ENCODE measurements at regions not wholly inside any gene's neighbourhood (a gene's known extent, or its start where the extent isn't known, plus 50 kb on each side); places are given as distances from the start of the nearest gene placed in this dataset.

DNA sequence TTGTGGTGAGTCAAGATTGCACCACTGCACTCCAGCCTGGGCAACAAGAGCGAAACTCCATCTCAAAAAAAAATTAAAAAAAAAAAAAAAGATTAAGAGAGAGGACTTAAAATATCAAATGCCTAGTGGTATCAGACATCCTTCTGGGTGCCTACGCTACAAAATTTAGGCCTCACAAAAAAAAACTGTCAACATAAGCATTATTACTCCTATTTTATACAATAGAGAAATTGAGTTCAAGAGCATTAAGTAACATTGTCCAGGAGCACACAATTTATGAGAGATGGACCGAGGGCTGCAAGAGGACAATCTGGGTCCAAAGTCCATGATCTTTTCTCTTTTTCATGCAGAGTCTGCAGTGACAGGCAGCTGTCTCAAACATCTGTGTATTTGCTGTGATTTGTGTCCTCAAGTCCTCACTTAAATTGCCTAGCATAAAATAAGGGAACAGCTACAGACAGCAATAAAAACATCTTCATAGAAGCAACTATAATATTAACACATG, 62.4 kb downstream of the OSR1 start:
- DNase-seq, result no peak
- ATAC-seq, result no peak
- Histone ChIP-seq H3K4me1 (peaks cover 0 to 6% (median 0%) of the 10 kb centered on the region in 12 donors), H3K4me3 (no peak overlapping the region), H3K27ac (no peak overlapping the region), H3K27me3 (no peaks in the 10 kb centered on the region), H3K9me3 (no peaks in the 10 kb centered on the region), H3K36me3 (no peaks in the 10 kb centered on the region)
- intact Hi-C loops (cut with DNase I), result no loop called here
- no peak for TF ChIP-seq POLR2A (IDR thresholded peaks at IDR 0.05)
- TF ChIP-seq, protein P1, sequence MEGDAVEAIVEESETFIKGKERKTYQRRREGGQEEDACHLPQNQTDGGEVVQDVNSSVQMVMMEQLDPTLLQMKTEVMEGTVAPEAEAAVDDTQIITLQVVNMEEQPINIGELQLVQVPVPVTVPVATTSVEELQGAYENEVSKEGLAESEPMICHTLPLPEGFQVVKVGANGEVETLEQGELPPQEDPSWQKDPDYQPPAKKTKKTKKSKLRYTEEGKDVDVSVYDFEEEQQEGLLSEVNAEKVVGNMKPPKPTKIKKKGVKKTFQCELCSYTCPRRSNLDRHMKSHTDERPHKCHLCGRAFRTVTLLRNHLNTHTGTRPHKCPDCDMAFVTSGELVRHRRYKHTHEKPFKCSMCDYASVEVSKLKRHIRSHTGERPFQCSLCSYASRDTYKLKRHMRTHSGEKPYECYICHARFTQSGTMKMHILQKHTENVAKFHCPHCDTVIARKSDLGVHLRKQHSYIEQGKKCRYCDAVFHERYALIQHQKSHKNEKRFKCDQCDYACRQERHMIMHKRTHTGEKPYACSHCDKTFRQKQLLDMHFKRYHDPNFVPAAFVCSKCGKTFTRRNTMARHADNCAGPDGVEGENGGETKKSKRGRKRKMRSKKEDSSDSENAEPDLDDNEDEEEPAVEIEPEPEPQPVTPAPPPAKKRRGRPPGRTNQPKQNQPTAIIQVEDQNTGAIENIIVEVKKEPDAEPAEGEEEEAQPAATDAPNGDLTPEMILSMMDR (IDR thresholded peaks at IDR 0.05), result no peak
- 80 to 99% (median 86%) methylated on average over 3 of the region's 3 CpGs for WGBS, 4 donors

DNA sequence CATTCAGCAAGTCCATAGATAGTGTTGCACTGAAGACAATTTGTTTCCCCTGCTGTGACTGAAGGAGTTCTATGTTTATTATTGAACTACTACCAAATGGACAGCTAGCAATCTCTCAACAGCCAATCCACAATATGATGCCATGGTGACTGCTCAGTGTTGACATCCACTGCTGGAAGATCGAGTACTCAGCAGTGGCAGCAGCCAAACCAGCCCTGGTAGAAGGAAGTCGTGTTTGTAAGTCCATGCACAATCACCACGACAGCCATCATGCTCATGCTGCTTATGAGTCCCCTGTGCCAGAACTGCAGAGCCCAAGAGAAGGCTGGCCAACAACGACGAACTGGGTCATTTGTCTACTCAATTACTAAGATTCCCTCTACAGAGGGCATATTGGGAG, 66.4 kb downstream of the OSR1 start:
- intact Hi-C loops (cut with DNase I), result no loop called here
- Histone ChIP-seq H3K27me3 (no peaks in the 10 kb centered on the region), H3K9me3 (no peaks in the 10 kb centered on the region), H3K4me3 (peak overlapping the region in 4 of 12 donors; percentile 11 to 22 (median 14)), H3K4me1 (peaks cover 0 to 6% (median 0%) of the 10 kb centered on the region in 12 donors), H3K36me3 (no peaks in the 10 kb centered on the region), H3K27ac (no peak overlapping the region)
- DNase-seq (peak in 2 of 5 donors; percentile 27 to 34), ATAC-seq (peak; percentile 26 to 93 (median 71))
- WGBS, 4 donors, result 42 to 80% (median 53%) methylated on average over 5 of the region's 5 CpGs
- TF ChIP-seq POLR2A (IDR thresholded peaks at IDR 0.05), result no peak
- TF ChIP-seq, protein P1 (IDR thresholded peaks at IDR 0.05), result no peak

- Histone ChIP-seq H3K9me3 (no peaks in the 10 kb centered on the region), H3K27me3 (no peaks in the 10 kb centered on the region), H3K4me1 (peaks cover 0 to 6% (median 0%) of the 10 kb centered on the region in 12 donors), H3K27ac (no peak overlapping the region), H3K4me3 (no peak overlapping the region), H3K36me3 (no peaks in the 10 kb centered on the region)
- DNase-seq (no peak), ATAC-seq (no peak)
- no peak for TF ChIP-seq POLR2A (IDR thresholded peaks at IDR 0.05)
- TF ChIP-seq, protein P1 (IDR thresholded peaks at IDR 0.05), result no peak
- WGBS, 4 donors, result 44 to 64% (median 55%) methylated on average over 2 of the region's 2 CpGs
- intact Hi-C loops (cut with DNase I), result loop anchor here in 1 of 10 donors (5.0 kb wide), 1 partner anchor 616 kb away; no protein-coding TSS in a partner anchor
These were observed 70.1 kb downstream of the OSR1 start for GRCh38 chr2:19288291-19288690.

GRCh38 chr2:19287324-19287723, 71.1 kb downstream of the OSR1 start:
- ATAC-seq (peak in 1 of 4 donors; percentile 37), DNase-seq (no peak)
- 44 to 64% (median 47%) methylated on average over 1 of the region's 1 CpG for WGBS, 4 donors
- H3K27me3 ChIP-seq, result no peaks in the 10 kb centered on the region
- H3K4me3 ChIP-seq, result no peak overlapping the region
- no peak overlapping the region for H3K27ac ChIP-seq
- H3K36me3 ChIP-seq, result no peaks in the 10 kb centered on the region
- TF ChIP-seq, protein P1 (IDR thresholded peaks at IDR 0.05), result no peak
- no peak for TF ChIP-seq POLR2A (IDR thresholded peaks at IDR 0.05)
- intact Hi-C loops (cut with DNase I), result loop anchor here in 1 of 10 donors (5.0 kb wide), 1 partner anchor 615 kb away; no protein-coding TSS in a partner anchor
- peaks cover 0 to 6% (median 0%) of the 10 kb centered on the region in 12 donors for H3K4me1 ChIP-seq
- no peaks in the 10 kb centered on the region for H3K9me3 ChIP-seq

All from heart left ventricle (tissue), 16 donors.